Central memory CD8-positive, alpha-beta T cell (primary cell): ENCODE measurements at regions not wholly inside any gene's neighbourhood (a gene's known extent, or its start where the extent isn't known, plus 50 kb on each side); places are given as distances from the start of the nearest gene placed in this dataset.

Experiments
- ATAC-seq: fragments of 150-1000 bp; cut with Tn5 transposase; replicated peaks from 2 replicates; pipeline ENCODE4 v1.10.0; 2022; ENCODE audit warnings: mild to moderate bottlenecking, moderate FRiP score, moderate number of reproducible peaks; ENCODE audit not compliant: poor library complexity, severe bottlenecking; ENCODE audit errors: extremely low read depth
- DNase-seq, 2 donors: peaks; one replicate each; pipeline ENCODE4 v3.0.0; 2021; ENCODE audit warnings: low spot score in 2 of 2
- H3K27ac Mint-ChIP-seq: one replicate; pipeline ENCODE4 v1.8.0; 2022; ENCODE audit warnings: low read depth, mild to moderate bottlenecking, moderate library complexity, mixed read lengths
- H3K27me3 Mint-ChIP-seq: one replicate; pipeline ENCODE4 v1.8.0; 2022; ENCODE audit warnings: mixed read lengths
- H3K36me3 Mint-ChIP-seq: one replicate; pipeline ENCODE4 v1.8.0; 2022; ENCODE audit warnings: mild to moderate bottlenecking, moderate library complexity, mixed read lengths; ENCODE audit not compliant: insufficient read depth
- H3K4me1 Mint-ChIP-seq: one replicate; pipeline ENCODE4 v1.8.0; 2022; ENCODE audit warnings: mixed read lengths
- H3K4me3 Mint-ChIP-seq: one replicate; pipeline ENCODE4 v1.8.0; 2022; ENCODE audit warnings: mild to moderate bottlenecking, moderate library complexity, mixed read lengths
- H3K9me3 Mint-ChIP-seq: one replicate; pipeline ENCODE4 v1.8.0; 2022; ENCODE audit warnings: mixed read lengths

GRCh38 chr1:60598041-60598910 lies 484.1 kb upstream of the NFIA start:
- Mint-ChIP-seq H3K9me3 (peaks cover 5% of the 10 kb centered on the region), H3K4me1 (no peaks in the 10 kb centered on the region), H3K27ac (no peak overlapping the region), H3K27me3 (no peaks in the 10 kb centered on the region), H3K4me3 (no peak overlapping the region), H3K36me3 (no peaks in the 10 kb centered on the region)
- no peak for ATAC-seq
- no peak for DNase-seq

- ATAC-seq (no peak), DNase-seq (no peak)
- H3K36me3 Mint-ChIP-seq, result no peaks in the 10 kb centered on the region
- no peaks in the 10 kb centered on the region for H3K27me3 Mint-ChIP-seq
- H3K4me1 Mint-ChIP-seq, result no peaks in the 10 kb centered on the region
- no peak overlapping the region for H3K4me3 Mint-ChIP-seq
- peaks cover 5% of the 10 kb centered on the region for H3K9me3 Mint-ChIP-seq
- no peak overlapping the region for H3K27ac Mint-ChIP-seq
Measured at GRCh38 chr1:60596791-60597750, 485.3 kb upstream of the NFIA start.

GRCh38 chr1:60591583-60591982 lies 490.8 kb upstream of the NFIA start:
- no peak for ATAC-seq
- peaks cover 11% of the 10 kb centered on the region for H3K9me3 Mint-ChIP-seq
- DNase-seq, result no peak
- no peaks in the 10 kb centered on the region for H3K27me3 Mint-ChIP-seq
- no peak overlapping the region for H3K27ac Mint-ChIP-seq
- no peak overlapping the region for H3K4me3 Mint-ChIP-seq
- H3K4me1 Mint-ChIP-seq, result no peaks in the 10 kb centered on the region
- H3K36me3 Mint-ChIP-seq, result no peaks in the 10 kb centered on the region

- DNase-seq (no peak), ATAC-seq (no peak)
- Mint-ChIP-seq H3K9me3 (peaks cover 11% of the 10 kb centered on the region), H3K36me3 (no peaks in the 10 kb centered on the region), H3K27ac (no peak overlapping the region), H3K4me3 (no peak overlapping the region), H3K27me3 (no peaks in the 10 kb centered on the region), H3K4me1 (no peaks in the 10 kb centered on the region)
Measured at GRCh38 chr1:60589916-60590315, 492.4 kb upstream of the NFIA start.

GRCh38 chr1:60589046-60589748 lies 493.2 kb upstream of the NFIA start:
- Mint-ChIP-seq H3K4me3 (no peak overlapping the region), H3K27ac (no peak overlapping the region), H3K27me3 (no peaks in the 10 kb centered on the region), H3K36me3 (no peaks in the 10 kb centered on the region), H3K9me3 (peaks cover 13% of the 10 kb centered on the region), H3K4me1 (no peaks in the 10 kb centered on the region)
- ATAC-seq (no peak), DNase-seq (no peak)

GRCh38 chr1:60584371-60584770 lies 498.0 kb upstream of the NFIA start:
- Mint-ChIP-seq H3K27me3 (no peaks in the 10 kb centered on the region), H3K4me3 (no peak overlapping the region), H3K4me1 (no peaks in the 10 kb centered on the region), H3K27ac (no peak overlapping the region), H3K36me3 (no peaks in the 10 kb centered on the region), H3K9me3 (peaks cover 13% of the 10 kb centered on the region)
- DNase-seq (no peak), ATAC-seq (no peak)

GRCh38 chr1:60583696-60584095 lies 498.7 kb upstream of the NFIA start:
- Mint-ChIP-seq H3K27me3 (no peaks in the 10 kb centered on the region), H3K27ac (no peak overlapping the region), H3K36me3 (no peaks in the 10 kb centered on the region), H3K4me1 (no peaks in the 10 kb centered on the region), H3K4me3 (no peak overlapping the region), H3K9me3 (peaks cover 6% of the 10 kb centered on the region)
- DNase-seq (no peak), ATAC-seq (no peak)

- Mint-ChIP-seq H3K27ac (no peak overlapping the region), H3K27me3 (no peaks in the 10 kb centered on the region), H3K4me3 (no peak overlapping the region), H3K36me3 (no peaks in the 10 kb centered on the region), H3K9me3 (peaks cover 6% of the 10 kb centered on the region), H3K4me1 (no peaks in the 10 kb centered on the region)
- ATAC-seq (no peak), DNase-seq (no peak)
Measured at GRCh38 chr1:60581455-60582220, 500.7 kb upstream of the NFIA start.

- no peak for DNase-seq
- Mint-ChIP-seq H3K9me3 (peaks cover 5% of the 10 kb centered on the region), H3K4me3 (no peak overlapping the region), H3K36me3 (no peaks in the 10 kb centered on the region), H3K27ac (no peak overlapping the region), H3K4me1 (no peaks in the 10 kb centered on the region), H3K27me3 (peaks cover 9% of the 10 kb centered on the region)
- ATAC-seq, result no peak
Measured at GRCh38 chr1:60577029-60577428, 503.5 kb upstream of the C1orf87 start.

- no peak for DNase-seq
- Mint-ChIP-seq H3K27ac (no peak overlapping the region), H3K4me1 (no peaks in the 10 kb centered on the region), H3K4me3 (no peak overlapping the region), H3K9me3 (peaks cover 5% of the 10 kb centered on the region), H3K27me3 (peaks cover 9% of the 10 kb centered on the region), H3K36me3 (no peaks in the 10 kb centered on the region)
- no peak for ATAC-seq
Measured at GRCh38 chr1:60575326-60575977, 501.9 kb upstream of the C1orf87 start.

- peaks cover 5% of the 10 kb centered on the region for H3K9me3 Mint-ChIP-seq
- ATAC-seq (no peak), DNase-seq (no peak)
- no peaks in the 10 kb centered on the region for H3K36me3 Mint-ChIP-seq
- H3K27me3 Mint-ChIP-seq, result peaks cover 9% of the 10 kb centered on the region
- no peak overlapping the region for H3K27ac Mint-ChIP-seq
- H3K4me3 Mint-ChIP-seq, result no peak overlapping the region
- H3K4me1 Mint-ChIP-seq, result no peaks in the 10 kb centered on the region
Measured at GRCh38 chr1:60573726-60574409, 500.3 kb upstream of the C1orf87 start.
